Central memory CD8-positive, alpha-beta T cell (primary cell): ENCODE measurements at regions not wholly inside any gene's neighbourhood (a gene's known extent, or its start where the extent isn't known, plus 50 kb on each side); places are given as distances from the start of the nearest gene placed in this dataset.
"Not testable (repeated sequence)": the region's sequence is repeated elsewhere in the genome, so short reads cannot be mapped to it uniquely, and the experiment has no call there.

Experiments used
- ATAC-seq: fragments of 150-1000 bp; cut with Tn5 transposase; replicated peaks from 2 replicates; pipeline ENCODE4 v1.10.0; 2022; ENCODE audit warnings: mild to moderate bottlenecking, moderate FRiP score, moderate number of reproducible peaks; ENCODE audit not compliant: poor library complexity, severe bottlenecking; ENCODE audit errors: extremely low read depth
- DNase-seq, 2 donors: peaks; one replicate each; pipeline ENCODE4 v3.0.0; 2021; ENCODE audit warnings: low spot score in 2 of 2
- H3K27ac Mint-ChIP-seq: one replicate; pipeline ENCODE4 v1.8.0; 2022; ENCODE audit warnings: low read depth, mild to moderate bottlenecking, moderate library complexity, mixed read lengths
- H3K27me3 Mint-ChIP-seq: one replicate; pipeline ENCODE4 v1.8.0; 2022; ENCODE audit warnings: mixed read lengths
- H3K36me3 Mint-ChIP-seq: one replicate; pipeline ENCODE4 v1.8.0; 2022; ENCODE audit warnings: mild to moderate bottlenecking, moderate library complexity, mixed read lengths; ENCODE audit not compliant: insufficient read depth
- H3K4me1 Mint-ChIP-seq: one replicate; pipeline ENCODE4 v1.8.0; 2022; ENCODE audit warnings: mixed read lengths
- H3K4me3 Mint-ChIP-seq: one replicate; pipeline ENCODE4 v1.8.0; 2022; ENCODE audit warnings: mild to moderate bottlenecking, moderate library complexity, mixed read lengths
- H3K9me3 Mint-ChIP-seq: one replicate; pipeline ENCODE4 v1.8.0; 2022; ENCODE audit warnings: mixed read lengths

GRCh38 chr5:173677125-173677672, 60.7 kb upstream of the BOD1 start:
- Mint-ChIP-seq H3K4me1 (no peaks in the 10 kb centered on the region), H3K9me3 (no peaks in the 10 kb centered on the region), H3K4me3 (no peak overlapping the region)

DNA sequence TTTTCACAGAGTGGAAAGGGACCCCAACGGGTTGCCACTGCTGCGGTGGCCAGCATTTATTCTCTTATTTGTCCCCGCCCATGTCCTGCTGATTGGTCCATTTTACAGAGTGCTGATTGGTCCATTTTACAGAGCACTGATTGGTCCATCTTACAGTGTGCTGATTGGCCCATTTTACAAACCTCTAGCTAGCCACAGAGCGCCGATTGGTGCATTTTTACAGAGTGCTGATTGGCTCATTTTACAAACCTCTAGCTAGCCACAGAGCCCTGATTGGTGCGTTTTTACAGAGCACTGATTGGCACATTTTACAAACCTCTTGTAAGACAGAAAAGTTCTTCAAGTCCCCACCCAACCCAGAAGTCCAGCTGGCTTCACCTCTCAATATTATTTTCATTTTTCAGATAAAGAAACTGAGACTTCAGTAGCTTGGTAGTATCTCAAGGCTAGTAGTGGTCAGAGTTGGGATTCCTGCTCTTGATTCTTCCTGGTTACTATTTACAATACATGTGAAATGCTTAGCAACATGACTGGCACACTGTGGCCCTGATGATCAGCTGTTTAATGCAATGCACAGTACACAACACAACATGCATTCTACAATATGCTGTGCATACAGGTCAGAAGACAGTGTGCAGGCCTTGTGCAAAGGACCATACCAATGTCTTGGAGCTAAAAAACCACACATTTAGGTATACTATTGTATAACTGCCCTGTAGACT, 63.6 kb upstream of the BOD1 start:
- H3K9me3 Mint-ChIP-seq, result no peaks in the 10 kb centered on the region
- H3K4me3 Mint-ChIP-seq, result no peak overlapping the region
- DNase-seq, result no peak
- H3K36me3 Mint-ChIP-seq, result no peaks in the 10 kb centered on the region
- ATAC-seq, result no peak
- peaks cover 9% of the 10 kb centered on the region for H3K27me3 Mint-ChIP-seq
- H3K4me1 Mint-ChIP-seq, result no peaks in the 10 kb centered on the region
- no peak overlapping the region for H3K27ac Mint-ChIP-seq

More at GRCh38 chr5:173677125-173677672, 60.7 kb upstream of the BOD1 start:
- Mint-ChIP-seq H3K27ac (no peak overlapping the region), H3K36me3 (no peaks in the 10 kb centered on the region), H3K27me3 (peaks cover 17% of the 10 kb centered on the region)
- ATAC-seq (no peak), DNase-seq (no peak)

- Mint-ChIP-seq H3K36me3 (no peaks in the 10 kb centered on the region), H3K4me1 (no peaks in the 10 kb centered on the region), H3K27ac (no peak overlapping the region), H3K27me3 (peaks cover 14% of the 10 kb centered on the region), H3K9me3 (no peaks in the 10 kb centered on the region), H3K4me3 (no peak overlapping the region)
- DNase-seq, result no peak
- no peak for ATAC-seq
Observed at GRCh38 chr5:173680660-173681242, 64.3 kb upstream of the BOD1 start.

DNA sequence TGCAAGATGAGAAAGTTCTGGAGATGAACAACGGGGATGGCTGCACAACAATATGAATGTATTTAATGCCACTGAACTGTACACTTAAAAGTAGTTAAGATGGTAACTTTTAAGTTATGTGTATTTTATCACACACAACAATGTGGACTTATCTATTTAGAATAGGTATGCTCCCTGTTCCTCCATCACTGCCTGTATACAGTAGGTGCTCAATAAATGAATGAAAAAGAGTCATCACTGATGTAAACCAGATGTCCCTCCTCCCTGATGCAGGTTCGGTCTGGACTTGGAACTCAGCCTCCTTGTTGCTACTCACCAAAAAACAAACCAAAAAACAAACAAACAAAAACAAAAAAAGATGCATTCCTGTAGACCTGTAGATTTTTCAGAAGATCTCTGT, 65.9 kb upstream of the BOD1 start:
- DNase-seq (no peak), ATAC-seq (no peak)
- no peaks in the 10 kb centered on the region for H3K36me3 Mint-ChIP-seq
- no peak overlapping the region for H3K4me3 Mint-ChIP-seq
- H3K4me1 Mint-ChIP-seq, result no peaks in the 10 kb centered on the region
- H3K27ac Mint-ChIP-seq, result no peak overlapping the region
- H3K27me3 Mint-ChIP-seq, result peaks cover 17% of the 10 kb centered on the region
- H3K9me3 Mint-ChIP-seq, result no peaks in the 10 kb centered on the region

DNA sequence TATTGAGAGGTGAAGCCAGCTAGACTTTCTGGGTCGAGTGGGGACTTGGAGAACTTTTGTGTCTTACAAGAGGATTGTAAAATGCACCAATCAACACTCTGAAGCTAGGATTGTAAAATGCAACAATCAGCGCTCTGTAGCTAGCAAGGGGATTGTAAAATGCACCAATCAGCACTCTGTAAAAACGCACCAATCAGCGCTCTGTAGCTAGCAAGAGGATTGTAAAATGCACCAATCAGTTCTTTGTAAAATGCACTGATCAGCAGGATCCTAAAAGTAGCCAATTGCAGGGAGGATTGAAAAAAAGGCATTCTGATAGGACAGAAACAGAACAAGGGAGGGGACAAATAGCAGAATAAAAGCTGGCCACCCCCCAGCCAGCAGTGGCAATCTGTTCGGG, 68.1 kb upstream of the BOD1 start:
- H3K27me3 Mint-ChIP-seq, H3K4me1 Mint-ChIP-seq, DNase-seq, H3K4me3 Mint-ChIP-seq, H3K36me3 Mint-ChIP-seq, H3K9me3 Mint-ChIP-seq, ATAC-seq, H3K27ac Mint-ChIP-seq: not testable (repeated sequence)

DNA sequence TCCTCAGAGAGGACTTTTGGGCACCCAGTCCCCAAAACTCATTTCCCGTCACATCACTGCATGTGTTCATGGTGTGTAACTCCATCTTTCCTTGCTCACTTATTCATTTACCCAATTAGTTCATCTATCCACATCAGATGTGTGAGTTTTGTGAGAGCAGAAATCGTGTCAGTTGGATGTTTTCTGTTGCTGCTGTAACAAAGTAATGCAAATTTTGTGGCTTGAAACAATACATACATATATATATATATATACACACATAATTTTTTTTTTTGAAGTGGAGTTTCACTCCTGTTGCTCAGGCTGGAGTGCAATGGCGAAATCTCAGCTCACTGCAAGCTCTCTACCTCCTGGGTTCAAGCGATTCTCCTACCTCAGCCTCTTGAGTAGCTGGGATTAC, 70.5 kb upstream of the BOD1 start:
- no peaks in the 10 kb centered on the region for H3K4me1 Mint-ChIP-seq
- no peak overlapping the region for H3K4me3 Mint-ChIP-seq
- DNase-seq (no peak), ATAC-seq (no peak)
- peaks cover 8% of the 10 kb centered on the region for H3K27me3 Mint-ChIP-seq
- H3K36me3 Mint-ChIP-seq, result no peaks in the 10 kb centered on the region
- no peak overlapping the region for H3K27ac Mint-ChIP-seq
- no peaks in the 10 kb centered on the region for H3K9me3 Mint-ChIP-seq

DNA sequence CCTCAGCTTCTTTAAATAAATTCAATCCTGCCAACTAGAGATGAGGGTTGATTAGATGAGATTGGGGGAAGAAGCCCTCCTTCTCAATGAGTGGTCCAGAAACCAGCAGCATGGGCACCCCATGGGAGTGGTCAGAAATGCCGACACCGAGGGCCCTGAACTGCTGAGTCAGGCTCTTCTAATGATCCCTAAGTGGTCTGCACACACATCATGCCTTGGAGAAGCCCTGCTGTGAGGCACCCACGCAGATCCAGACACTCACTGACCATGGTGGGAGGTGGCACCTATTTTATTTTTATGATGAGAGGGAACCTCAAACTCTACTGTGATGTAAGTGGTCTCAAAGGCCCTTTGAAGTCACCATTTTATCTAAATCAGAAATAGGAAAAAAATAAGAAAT, 72.3 kb upstream of the BOD1 start:
- Mint-ChIP-seq H3K36me3 (no peaks in the 10 kb centered on the region), H3K27ac (no peak overlapping the region), H3K4me3 (no peak overlapping the region), H3K27me3 (peaks cover 8% of the 10 kb centered on the region), H3K9me3 (no peaks in the 10 kb centered on the region), H3K4me1 (no peaks in the 10 kb centered on the region)
- DNase-seq (no peak), ATAC-seq (no peak)

DNA sequence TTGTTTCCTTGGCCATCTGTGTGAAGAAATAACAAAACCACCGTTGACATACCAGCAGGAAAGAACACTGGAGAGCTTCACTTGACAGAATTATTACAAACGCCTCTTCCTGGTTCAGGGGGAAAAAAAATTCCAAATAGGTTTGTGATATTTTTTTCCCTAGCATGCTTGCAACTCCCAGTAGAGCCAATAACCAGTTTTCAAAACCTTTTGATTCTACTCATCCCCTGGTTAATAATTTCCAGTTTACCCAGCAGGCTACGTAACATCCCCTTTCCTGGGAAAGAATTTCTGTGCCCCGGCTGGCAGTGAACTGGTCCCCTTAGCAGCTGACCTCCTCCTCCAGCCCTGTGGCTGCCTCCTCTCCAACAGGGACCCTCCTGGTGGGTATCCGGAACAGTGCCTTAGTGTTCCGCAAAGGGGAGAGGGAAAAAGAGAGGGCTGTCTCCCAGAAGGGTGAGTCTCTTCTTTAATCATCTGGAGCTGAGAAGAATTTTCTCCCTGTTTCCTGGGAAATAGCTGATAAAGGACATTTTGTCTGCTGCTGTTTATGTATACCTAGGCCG, 72.8 kb upstream of the BOD1 start:
- DNase-seq (no peak), ATAC-seq (no peak)
- no peak overlapping the region for H3K27ac Mint-ChIP-seq
- H3K4me3 Mint-ChIP-seq, result no peak overlapping the region
- H3K27me3 Mint-ChIP-seq, result peaks cover 8% of the 10 kb centered on the region
- no peaks in the 10 kb centered on the region for H3K36me3 Mint-ChIP-seq
- no peaks in the 10 kb centered on the region for H3K4me1 Mint-ChIP-seq
- no peaks in the 10 kb centered on the region for H3K9me3 Mint-ChIP-seq

DNA sequence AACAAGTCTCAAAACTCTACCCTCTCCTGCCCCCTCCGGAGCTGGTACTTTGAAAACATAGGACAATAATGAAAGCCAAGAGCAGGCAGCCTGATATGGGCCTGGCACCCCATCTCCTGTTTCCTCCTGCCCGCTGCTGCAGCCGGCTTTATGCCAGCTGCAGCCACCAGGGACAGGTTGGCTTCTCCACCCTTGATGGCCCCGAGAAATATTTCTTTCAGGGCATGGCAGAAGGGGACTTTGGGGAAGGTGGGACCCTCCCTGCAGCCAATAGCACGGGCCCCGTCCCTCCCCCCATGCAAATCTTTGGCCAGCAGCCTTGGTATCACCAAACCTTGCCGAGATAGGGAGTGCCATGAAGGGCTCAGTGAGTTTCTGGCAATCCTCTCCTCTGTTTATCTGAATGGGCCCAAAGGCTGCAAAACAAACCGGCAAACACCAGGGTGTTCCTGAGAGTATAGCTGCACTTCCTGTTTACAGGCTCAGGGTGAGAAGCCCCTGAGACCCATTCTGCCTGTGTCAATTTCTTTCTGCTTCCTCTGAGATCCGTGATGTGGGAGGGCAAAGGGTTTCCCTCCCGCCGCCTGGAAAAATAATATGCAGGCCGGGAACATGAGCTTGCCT, 73.4 kb upstream of the BOD1 start:
- Mint-ChIP-seq H3K4me3 (no peak overlapping the region), H3K27me3 (peaks cover 8% of the 10 kb centered on the region), H3K27ac (no peak overlapping the region), H3K9me3 (no peaks in the 10 kb centered on the region), H3K4me1 (no peaks in the 10 kb centered on the region), H3K36me3 (no peaks in the 10 kb centered on the region)
- no peak for ATAC-seq
- no peak for DNase-seq

DNA sequence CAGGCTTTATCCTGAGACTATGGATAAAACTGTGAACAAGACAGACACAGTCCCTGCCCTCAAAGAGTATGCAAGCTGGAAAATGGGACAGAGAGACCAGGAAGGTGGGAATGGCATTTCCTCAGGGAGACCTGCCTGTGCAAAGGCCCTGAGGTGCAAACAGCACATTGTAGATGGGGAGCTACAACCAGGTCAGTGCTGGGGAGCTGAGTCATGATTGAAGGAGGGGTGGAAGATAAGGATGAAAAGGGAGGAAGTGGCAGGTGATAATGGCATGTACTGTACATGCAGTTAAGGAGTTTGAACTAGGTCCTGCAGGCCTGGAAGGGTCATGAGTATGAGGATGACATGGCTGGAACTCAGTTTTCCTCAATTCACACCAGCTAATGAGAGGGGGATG, 75.5 kb upstream of the BOD1 start:
- ATAC-seq, result no peak
- Mint-ChIP-seq H3K27me3 (peaks cover 6% of the 10 kb centered on the region), H3K4me1 (no peaks in the 10 kb centered on the region), H3K36me3 (no peaks in the 10 kb centered on the region), H3K27ac (no peak overlapping the region), H3K4me3 (no peak overlapping the region), H3K9me3 (no peaks in the 10 kb centered on the region)
- no peak for DNase-seq

DNA sequence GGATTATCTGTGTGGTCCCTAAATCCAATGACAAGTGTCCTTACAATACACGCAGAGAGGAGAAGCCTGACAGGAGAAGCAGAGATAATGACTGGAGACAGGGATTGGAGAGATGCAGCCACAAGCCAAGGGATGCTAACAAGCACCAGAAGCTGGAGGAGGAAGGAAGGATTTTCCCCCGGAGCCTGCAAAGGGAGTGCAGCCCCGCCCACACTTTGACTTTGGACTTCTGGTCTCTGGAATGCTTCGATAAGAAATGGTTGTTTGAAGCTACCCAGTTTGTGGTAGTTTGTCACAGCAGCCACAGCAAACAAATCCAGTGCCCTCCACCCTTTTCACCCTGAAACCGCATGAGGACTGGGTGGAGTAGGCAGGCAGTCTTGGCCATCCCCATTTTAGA, 77.2 kb upstream of the BOD1 start:
- no peak overlapping the region for H3K4me3 Mint-ChIP-seq
- peaks cover 5% of the 10 kb centered on the region for H3K4me1 Mint-ChIP-seq
- peaks cover 17% of the 10 kb centered on the region for H3K27me3 Mint-ChIP-seq
- no peak for ATAC-seq
- no peak for DNase-seq
- H3K27ac Mint-ChIP-seq, result no peak overlapping the region
- H3K36me3 Mint-ChIP-seq, result no peaks in the 10 kb centered on the region
- no peaks in the 10 kb centered on the region for H3K9me3 Mint-ChIP-seq

- no peak for DNase-seq
- Mint-ChIP-seq H3K9me3 (no peaks in the 10 kb centered on the region), H3K4me1 (peaks cover 5% of the 10 kb centered on the region), H3K4me3 (no peak overlapping the region), H3K27ac (no peak overlapping the region), H3K27me3 (peaks cover 18% of the 10 kb centered on the region), H3K36me3 (no peaks in the 10 kb centered on the region)
- ATAC-seq, result no peak
Observed at GRCh38 chr5:173696216-173696615, 79.8 kb upstream of the BOD1 start.
